ENCODE measurements at regions not wholly inside any gene's neighbourhood (a gene's known extent, or its start where the extent isn't known, plus 50 kb on each side); places are given as distances from the start of the nearest gene placed in this dataset.
"Not testable (repeated sequence)": the region's sequence is repeated elsewhere in the genome, so short reads cannot be mapped to it uniquely, and the experiment has no call there.

DNA sequence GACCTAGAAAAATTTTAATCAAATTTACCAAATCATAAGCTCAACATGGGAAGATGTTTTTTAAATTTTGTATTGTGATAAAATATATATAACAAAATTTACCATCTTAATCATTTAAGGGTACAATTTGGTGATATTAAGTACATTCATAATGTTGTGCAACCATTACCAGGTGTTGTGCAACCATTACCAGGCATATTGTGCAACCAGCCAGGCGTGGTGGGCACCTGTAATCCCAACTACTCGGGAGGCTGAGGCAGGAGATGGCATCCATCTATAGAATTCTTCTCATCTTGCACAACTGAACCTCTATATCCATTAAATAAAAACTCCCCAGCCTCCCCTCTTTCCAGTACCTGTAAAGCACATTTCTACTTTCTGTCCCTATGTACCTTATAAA is 124.5 kb upstream of the SLC13A1 start:
- Histone ChIP-seq H3K27me3 (ENCODE audit: low read depth) (no peaks in the 10 kb centered on the region), H3K9me3 (no peaks in the 10 kb centered on the region), H3K36me3 (no peaks in the 10 kb centered on the region), H3K4me3 (no peak overlapping the region), H3K4me1 (no peaks in the 10 kb centered on the region), H3K27ac (no peak overlapping the region)
- intact Hi-C loops (cut with DNase I): no loop called here
- TF ChIP-seq, protein P1, sequence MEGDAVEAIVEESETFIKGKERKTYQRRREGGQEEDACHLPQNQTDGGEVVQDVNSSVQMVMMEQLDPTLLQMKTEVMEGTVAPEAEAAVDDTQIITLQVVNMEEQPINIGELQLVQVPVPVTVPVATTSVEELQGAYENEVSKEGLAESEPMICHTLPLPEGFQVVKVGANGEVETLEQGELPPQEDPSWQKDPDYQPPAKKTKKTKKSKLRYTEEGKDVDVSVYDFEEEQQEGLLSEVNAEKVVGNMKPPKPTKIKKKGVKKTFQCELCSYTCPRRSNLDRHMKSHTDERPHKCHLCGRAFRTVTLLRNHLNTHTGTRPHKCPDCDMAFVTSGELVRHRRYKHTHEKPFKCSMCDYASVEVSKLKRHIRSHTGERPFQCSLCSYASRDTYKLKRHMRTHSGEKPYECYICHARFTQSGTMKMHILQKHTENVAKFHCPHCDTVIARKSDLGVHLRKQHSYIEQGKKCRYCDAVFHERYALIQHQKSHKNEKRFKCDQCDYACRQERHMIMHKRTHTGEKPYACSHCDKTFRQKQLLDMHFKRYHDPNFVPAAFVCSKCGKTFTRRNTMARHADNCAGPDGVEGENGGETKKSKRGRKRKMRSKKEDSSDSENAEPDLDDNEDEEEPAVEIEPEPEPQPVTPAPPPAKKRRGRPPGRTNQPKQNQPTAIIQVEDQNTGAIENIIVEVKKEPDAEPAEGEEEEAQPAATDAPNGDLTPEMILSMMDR (IDR thresholded peaks at IDR 0.05): no peak
- DNase-seq (no peak), ATAC-seq (no peak)

GRCh38 chr7:123323689-123324088 is 123.9 kb upstream of the SLC13A1 start:
- intact Hi-C loops (cut with DNase I): no loop called here
- Histone ChIP-seq H3K36me3 (no peaks in the 10 kb centered on the region), H3K4me3 (no peak overlapping the region), H3K27me3 (ENCODE audit: low read depth) (no peaks in the 10 kb centered on the region), H3K4me1 (no peaks in the 10 kb centered on the region), H3K9me3 (no peaks in the 10 kb centered on the region), H3K27ac (no peak overlapping the region)
- TF ChIP-seq, protein P1 (IDR thresholded peaks at IDR 0.05): no peak
- no peak for ATAC-seq
- no peak for DNase-seq

- intact Hi-C loops (cut with DNase I); ATAC-seq; H3K36me3 ChIP-seq; H3K27me3 ChIP-seq (ENCODE audit: low read depth); DNase-seq; H3K4me1 ChIP-seq; H3K27ac ChIP-seq; H3K9me3 ChIP-seq; H3K4me3 ChIP-seq: not testable (repeated sequence)
These were observed 121.8 kb upstream of the SLC13A1 start for GRCh38 chr7:123321578-123321977.

- intact Hi-C loops (cut with DNase I): no loop called here
- ATAC-seq (no peak), DNase-seq (no peak)
- no peaks in the 10 kb centered on the region for H3K4me1 ChIP-seq
- TF ChIP-seq, protein P1 (IDR thresholded peaks at IDR 0.05): no peak
- no peaks in the 10 kb centered on the region for H3K27me3 ChIP-seq (ENCODE audit: low read depth)
- H3K27ac ChIP-seq: no peak overlapping the region
- no peaks in the 10 kb centered on the region for H3K36me3 ChIP-seq
- H3K9me3 ChIP-seq: no peaks in the 10 kb centered on the region
- H3K4me3 ChIP-seq: no peak overlapping the region
These were observed 120.1 kb upstream of the SLC13A1 start for GRCh38 chr7:123319911-123320310.

DNA sequence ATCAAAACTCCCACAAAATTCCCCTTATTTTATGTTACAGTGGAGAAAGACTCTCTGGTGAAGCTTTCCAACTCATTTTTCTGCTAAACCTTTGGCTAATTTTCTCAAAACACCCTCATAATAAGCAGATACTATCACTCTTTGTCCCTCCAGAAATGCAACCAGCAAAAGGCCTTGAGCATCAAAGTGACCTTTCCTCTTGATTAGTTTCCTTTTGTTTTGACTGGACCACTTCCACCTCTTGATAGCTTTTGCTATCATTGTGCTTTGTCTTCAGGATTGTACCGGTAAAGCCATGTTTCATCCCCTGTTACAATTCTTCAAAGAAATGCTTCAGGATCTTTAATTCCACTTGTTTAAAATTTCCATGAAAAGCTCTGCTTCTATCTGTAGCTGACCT is 115.1 kb upstream of the SLC13A1 start:
- Histone ChIP-seq H3K27me3 (ENCODE audit: low read depth) (no peaks in the 10 kb centered on the region), H3K9me3 (no peaks in the 10 kb centered on the region), H3K36me3 (no peaks in the 10 kb centered on the region), H3K4me1 (no peaks in the 10 kb centered on the region), H3K4me3 (no peak overlapping the region), H3K27ac (no peak overlapping the region)
- intact Hi-C loops (cut with DNase I): no loop called here
- TF ChIP-seq, protein P1 (IDR thresholded peaks at IDR 0.05): no peak
- no peak for DNase-seq
- ATAC-seq: no peak

DNA sequence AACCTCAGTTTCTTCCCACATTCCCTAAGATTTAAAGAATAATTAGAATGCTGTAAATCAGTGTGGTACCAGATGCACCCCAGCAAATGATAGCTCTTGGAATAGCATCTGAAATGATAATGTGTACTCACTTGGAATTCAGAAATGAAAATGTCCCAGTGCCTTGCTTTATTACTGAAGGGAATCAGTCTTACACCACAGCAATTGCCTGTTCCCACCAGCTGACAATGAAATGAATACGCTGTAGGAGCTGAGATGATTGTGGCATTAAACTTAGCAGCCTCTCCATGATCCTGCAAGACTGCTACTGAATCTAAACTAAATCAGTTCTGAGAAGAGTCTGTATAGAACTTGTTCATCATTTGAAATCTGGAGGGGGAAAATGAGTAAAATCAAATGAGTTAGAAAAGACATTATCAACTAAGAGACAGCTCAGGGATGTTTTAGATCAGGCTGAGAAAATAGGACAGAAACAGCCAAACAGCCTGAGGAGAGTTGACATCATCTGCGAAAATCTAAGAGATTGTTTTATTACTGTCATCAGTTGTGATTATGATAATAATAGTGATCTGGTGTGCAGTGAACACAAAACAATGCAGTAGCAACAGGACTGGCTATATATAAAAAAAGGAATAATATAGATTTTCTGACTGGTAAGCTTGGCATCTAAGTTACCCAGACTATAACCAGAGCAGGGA is 108.6 kb upstream of the SLC13A1 start:
- intact Hi-C loops (cut with DNase I): no loop called here
- H3K4me3 ChIP-seq: no peak overlapping the region
- no peaks in the 10 kb centered on the region for H3K36me3 ChIP-seq
- H3K27me3 ChIP-seq (ENCODE audit: low read depth): no peaks in the 10 kb centered on the region
- TF ChIP-seq, protein P1 (IDR thresholded peaks at IDR 0.05): no peak
- ATAC-seq: no peak
- no peaks in the 10 kb centered on the region for H3K4me1 ChIP-seq
- no peaks in the 10 kb centered on the region for H3K9me3 ChIP-seq
- DNase-seq: no peak
- no peak overlapping the region for H3K27ac ChIP-seq

All from lower lobe of right lung (tissue), 2 donors.